NOMO-1 (cell line): ENCODE measurements at regions not wholly inside any gene's neighbourhood (a gene's known extent, or its start where the extent isn't known, plus 50 kb on each side); places are given as distances from the start of the nearest gene placed in this dataset.

Experiments used
- DNase-seq, 2 experiments: peaks; one replicate each; lab custom pipeline; 2025; ENCODE audit not compliant: unreplicated experiment in 2 of 2; lab: John Stamatoyannopoulos, UW

GRCh38 chr2:861655-862354, 88.8 kb upstream of the SNTG2 start:
- DNase-seq, result no peak

- no peak for DNase-seq
Measured at GRCh38 chr2:860259-860855, 90.3 kb upstream of the SNTG2 start.

- no peak for DNase-seq
Measured at GRCh38 chr2:858646-859045, 92.0 kb upstream of the SNTG2 start.

- no peak for DNase-seq
Measured at GRCh38 chr2:857937-858336, 92.7 kb upstream of the SNTG2 start.

- no peak for DNase-seq
Measured at GRCh38 chr2:857081-857480, 93.6 kb upstream of the SNTG2 start.

GRCh38 chr2:856456-856855, 94.2 kb upstream of the SNTG2 start:
- no peak for DNase-seq

GRCh38 chr2:856041-856440, 94.6 kb upstream of the SNTG2 start:
- DNase-seq, result no peak

- DNase-seq, result no peak
Measured at GRCh38 chr2:855177-855576, 95.5 kb upstream of the SNTG2 start.

GRCh38 chr2:854460-854859, 96.2 kb upstream of the SNTG2 start:
- no peak for DNase-seq

- DNase-seq, result no peak
Measured at GRCh38 chr2:853203-853870, 97.3 kb upstream of the SNTG2 start.

GRCh38 chr2:852168-852567, 98.5 kb upstream of the SNTG2 start:
- DNase-seq, result no peak

- DNase-seq, result no peak
Measured at GRCh38 chr2:851680-852079, 99.0 kb upstream of the SNTG2 start.

GRCh38 chr2:851078-851477, 99.6 kb upstream of the SNTG2 start:
- no peak for DNase-seq

- no peak for DNase-seq
Measured at GRCh38 chr2:850429-850828, 100.2 kb upstream of the SNTG2 start.

GRCh38 chr2:848099-848498, 102.5 kb upstream of the SNTG2 start:
- no peak for DNase-seq

GRCh38 chr2:847669-848068, 103.0 kb upstream of the SNTG2 start:
- DNase-seq, result no peak

- peak in 1 of 2 experiments; percentile 31 for DNase-seq
Measured at GRCh38 chr2:844715-845114, 105.9 kb upstream of the SNTG2 start.

- DNase-seq, result no peak
Measured at GRCh38 chr2:842151-842803, 108.4 kb upstream of the SNTG2 start.

- DNase-seq, result no peak
Measured at GRCh38 chr2:841036-841435, 109.6 kb upstream of the SNTG2 start.

- no peak for DNase-seq
Measured at GRCh38 chr2:834233-834632, 116.4 kb upstream of the SNTG2 start.

GRCh38 chr2:833180-833579, 117.5 kb upstream of the SNTG2 start:
- no peak for DNase-seq

GRCh38 chr2:832635-833034, 118.0 kb upstream of the SNTG2 start:
- DNase-seq, result no peak
